Activated B cell treated with CpG ODN at 0.5 μM for 24 hours (primary cell): ENCODE measurements at regions not wholly inside any gene's neighbourhood (a gene's known extent, or its start where the extent isn't known, plus 50 kb on each side); places are given as distances from the start of the nearest gene placed in this dataset.

Experiments
- ATAC-seq: fragments of 200-7000 bp; cut with Tn5 transposase; one replicate; pipeline ENCODE4 v1.10.0; 2021; ENCODE audit warnings: low read depth, mild to moderate bottlenecking, moderate library complexity
- CTCF ChIA-PET: fragments of 350-600 bp; sonication (Branson Sonifier 250); formaldehyde crosslinking; loops from one replicate; lab custom pipeline; 2021; ENCODE audit warnings: antibody characterized with exemption; lab: Charles Lee
- POLR2A ChIA-PET: fragments of 350-600 bp; sonication (Branson Sonifier 250); formaldehyde crosslinking; loops from one replicate; lab custom pipeline; 2021; ENCODE audit warnings: antibody characterized with exemption; lab: Charles Lee
- DNase-seq: peaks from one replicate; pipeline ENCODE4 v3.0.0; 2022
- H3K27ac Mint-ChIP-seq: one replicate; pipeline ENCODE4 v1.8.0; 2020; ENCODE audit warnings: mixed read lengths
- H3K27me3 Mint-ChIP-seq: one replicate; pipeline ENCODE4 v1.8.0; 2021; ENCODE audit warnings: mixed read lengths
- H3K36me3 Mint-ChIP-seq: one replicate; pipeline ENCODE4 v1.8.0; 2021; ENCODE audit warnings: low read depth, mixed read lengths
- H3K4me1 Mint-ChIP-seq: one replicate; pipeline ENCODE4 v1.8.0; 2021; ENCODE audit warnings: mixed read lengths
- H3K4me3 Mint-ChIP-seq: one replicate; pipeline ENCODE4 v1.8.0; 2020; ENCODE audit warnings: mild to moderate bottlenecking, mixed read lengths
- H3K9me3 Mint-ChIP-seq: one replicate; pipeline ENCODE4 v1.8.0; 2020; ENCODE audit warnings: mixed read lengths
- intact Hi-C: fragments of 100-400 bp; cut with micrococcal nuclease; formaldehyde crosslinking; loops from one replicate; pipeline ENCODE4 v1.15.1; 2024
- TF ChIP-seq, protein P1 (sequence below): fragments of 200-600 bp; IDR thresholded peaks from one replicate; pipeline ENCODE4 v1.8.0; 2022; ENCODE audit warnings: antibody characterized with exemption, mild to moderate bottlenecking

DNA sequence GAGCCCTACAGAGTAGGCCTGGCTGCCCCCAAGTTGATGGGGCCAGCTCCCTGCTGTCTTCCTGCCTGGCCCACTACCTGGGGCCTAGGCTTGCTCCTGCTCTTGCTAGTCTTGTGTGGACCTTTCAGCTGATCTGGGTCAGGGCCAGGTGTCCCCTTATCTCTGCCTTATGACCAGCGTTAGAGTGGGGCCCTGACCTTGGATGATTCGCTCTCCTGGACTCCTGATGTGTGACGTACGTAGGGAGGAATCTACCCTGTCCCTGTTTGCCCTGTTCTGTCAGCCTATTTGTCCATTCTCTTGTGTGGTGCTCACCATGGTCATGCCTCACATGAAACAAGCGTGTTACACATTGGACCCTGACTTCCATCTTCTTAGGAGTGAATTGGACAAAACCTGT lies 571.8 kb downstream of the QKI start:
- H3K9me3 Mint-ChIP-seq, result no peaks in the 10 kb centered on the region
- no peak overlapping the region for H3K27ac Mint-ChIP-seq
- ATAC-seq (no peak), DNase-seq (no peak)
- H3K4me3 Mint-ChIP-seq, result no peak overlapping the region
- H3K36me3 Mint-ChIP-seq, result no peaks in the 10 kb centered on the region
- peaks cover 3% of the 10 kb centered on the region for H3K27me3 Mint-ChIP-seq
- TF ChIP-seq, protein P1, sequence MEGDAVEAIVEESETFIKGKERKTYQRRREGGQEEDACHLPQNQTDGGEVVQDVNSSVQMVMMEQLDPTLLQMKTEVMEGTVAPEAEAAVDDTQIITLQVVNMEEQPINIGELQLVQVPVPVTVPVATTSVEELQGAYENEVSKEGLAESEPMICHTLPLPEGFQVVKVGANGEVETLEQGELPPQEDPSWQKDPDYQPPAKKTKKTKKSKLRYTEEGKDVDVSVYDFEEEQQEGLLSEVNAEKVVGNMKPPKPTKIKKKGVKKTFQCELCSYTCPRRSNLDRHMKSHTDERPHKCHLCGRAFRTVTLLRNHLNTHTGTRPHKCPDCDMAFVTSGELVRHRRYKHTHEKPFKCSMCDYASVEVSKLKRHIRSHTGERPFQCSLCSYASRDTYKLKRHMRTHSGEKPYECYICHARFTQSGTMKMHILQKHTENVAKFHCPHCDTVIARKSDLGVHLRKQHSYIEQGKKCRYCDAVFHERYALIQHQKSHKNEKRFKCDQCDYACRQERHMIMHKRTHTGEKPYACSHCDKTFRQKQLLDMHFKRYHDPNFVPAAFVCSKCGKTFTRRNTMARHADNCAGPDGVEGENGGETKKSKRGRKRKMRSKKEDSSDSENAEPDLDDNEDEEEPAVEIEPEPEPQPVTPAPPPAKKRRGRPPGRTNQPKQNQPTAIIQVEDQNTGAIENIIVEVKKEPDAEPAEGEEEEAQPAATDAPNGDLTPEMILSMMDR, result no peak
- H3K4me1 Mint-ChIP-seq, result peaks cover 23% of the 10 kb centered on the region
- intact Hi-C loops, result no loop called here
- POLR2A ChIA-PET, result no interaction called here
- CTCF ChIA-PET, result no interaction called here

DNA sequence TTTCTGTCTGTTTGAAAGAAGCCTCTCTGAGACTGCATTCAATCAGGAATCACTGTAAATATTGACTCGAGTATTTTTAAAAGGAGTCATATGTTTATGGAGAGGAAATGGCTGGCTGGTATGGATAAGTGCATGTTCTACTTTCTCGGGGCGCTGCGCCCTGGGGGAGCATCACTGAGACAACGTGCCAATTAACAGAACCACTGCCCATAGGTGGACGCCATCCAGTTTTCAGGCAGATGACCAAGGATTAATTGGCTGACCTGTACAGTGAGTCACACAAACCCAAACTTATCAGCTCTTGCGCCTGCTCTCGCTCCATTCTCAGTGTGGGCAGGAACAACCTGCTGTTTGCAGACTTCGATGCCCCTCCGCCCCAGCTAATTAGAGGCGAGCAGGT lies 571.2 kb downstream of the QKI start:
- Mint-ChIP-seq H3K4me1 (peaks cover 23% of the 10 kb centered on the region), H3K27me3 (peaks cover 5% of the 10 kb centered on the region), H3K4me3 (no peak overlapping the region), H3K36me3 (no peaks in the 10 kb centered on the region), H3K9me3 (no peaks in the 10 kb centered on the region), H3K27ac (no peak overlapping the region)
- TF ChIP-seq, protein P1, result no peak
- DNase-seq, result no peak
- intact Hi-C loops, result no loop called here
- ChIA-PET POLR2A (no interaction called here), CTCF (no interaction called here)
- ATAC-seq, result no peak

DNA sequence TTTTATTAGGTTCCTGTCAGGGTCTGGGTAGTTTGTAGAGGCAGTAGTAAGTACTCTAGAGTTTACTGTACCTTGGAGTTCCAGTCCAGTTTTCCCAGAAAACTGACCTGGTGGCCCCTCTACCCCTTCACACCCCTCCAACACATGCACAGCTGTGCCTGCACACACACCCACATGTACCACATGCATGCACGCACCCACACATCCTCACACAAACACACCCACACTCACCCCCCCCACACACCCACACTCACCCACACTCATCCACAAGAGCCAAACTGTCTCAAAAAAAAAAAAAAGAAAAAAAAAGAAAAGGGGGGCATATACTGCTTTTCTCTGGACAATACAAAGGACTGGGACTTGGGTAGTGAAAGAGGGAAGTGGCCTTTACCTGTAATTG lies 570.5 kb downstream of the QKI start:
- H3K27ac Mint-ChIP-seq, result no peak overlapping the region
- peaks cover 5% of the 10 kb centered on the region for H3K27me3 Mint-ChIP-seq
- ChIA-PET POLR2A (no interaction called here), CTCF (no interaction called here)
- no peak for ATAC-seq
- TF ChIP-seq, protein P1, result no peak
- DNase-seq, result no peak
- intact Hi-C loops, result no loop called here
- peaks cover 23% of the 10 kb centered on the region for H3K4me1 Mint-ChIP-seq
- no peak overlapping the region for H3K4me3 Mint-ChIP-seq
- no peaks in the 10 kb centered on the region for H3K9me3 Mint-ChIP-seq
- H3K36me3 Mint-ChIP-seq, result no peaks in the 10 kb centered on the region

DNA sequence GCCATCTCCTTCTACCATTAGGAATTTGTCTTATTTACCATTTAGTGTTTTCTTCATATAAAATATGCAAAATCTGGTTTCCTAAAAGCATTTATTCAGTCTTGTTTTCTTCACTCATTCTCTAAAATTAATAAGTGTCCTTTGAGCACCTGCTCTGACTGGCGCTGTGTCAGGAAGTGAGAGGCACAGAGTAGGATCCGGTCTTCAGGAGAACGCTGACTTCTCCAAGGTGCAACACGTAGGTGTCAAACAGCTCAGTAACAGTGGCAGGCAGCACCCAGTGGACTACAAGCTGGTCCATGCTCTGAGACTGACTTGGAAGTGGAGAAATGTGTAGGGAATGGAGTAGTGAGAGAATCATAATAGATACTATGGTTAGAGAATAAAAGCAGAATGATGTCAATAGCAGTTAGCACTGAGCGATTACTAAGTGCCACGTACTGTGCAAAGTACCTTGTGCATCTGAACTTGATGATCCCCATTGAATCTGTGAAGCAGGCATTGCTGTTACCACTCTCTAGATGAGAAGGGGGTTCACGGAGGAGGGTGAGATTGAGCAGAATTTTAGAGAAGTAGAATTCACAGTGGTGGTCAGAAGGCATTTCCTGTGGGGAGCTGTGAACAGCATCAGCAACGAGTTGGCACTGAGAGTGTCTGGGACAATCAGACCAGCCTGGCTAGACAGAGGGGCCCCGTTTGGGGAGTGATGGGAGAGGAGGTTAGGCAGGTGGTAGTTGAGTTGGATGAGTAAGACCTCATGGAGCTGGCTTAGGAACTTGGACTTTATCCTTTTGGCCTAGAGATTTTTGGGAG lies 569.8 kb downstream of the QKI start:
- TF ChIP-seq, protein P1, result no peak
- DNase-seq (no peak), ATAC-seq (peak; percentile 18)
- H3K4me1 Mint-ChIP-seq, result peaks cover 23% of the 10 kb centered on the region
- no peak overlapping the region for H3K27ac Mint-ChIP-seq
- ChIA-PET POLR2A (no interaction called here), CTCF (no interaction called here)
- H3K36me3 Mint-ChIP-seq, result no peaks in the 10 kb centered on the region
- peaks cover 5% of the 10 kb centered on the region for H3K27me3 Mint-ChIP-seq
- no peaks in the 10 kb centered on the region for H3K9me3 Mint-ChIP-seq
- intact Hi-C loops, result no loop called here
- H3K4me3 Mint-ChIP-seq, result no peak overlapping the region

DNA sequence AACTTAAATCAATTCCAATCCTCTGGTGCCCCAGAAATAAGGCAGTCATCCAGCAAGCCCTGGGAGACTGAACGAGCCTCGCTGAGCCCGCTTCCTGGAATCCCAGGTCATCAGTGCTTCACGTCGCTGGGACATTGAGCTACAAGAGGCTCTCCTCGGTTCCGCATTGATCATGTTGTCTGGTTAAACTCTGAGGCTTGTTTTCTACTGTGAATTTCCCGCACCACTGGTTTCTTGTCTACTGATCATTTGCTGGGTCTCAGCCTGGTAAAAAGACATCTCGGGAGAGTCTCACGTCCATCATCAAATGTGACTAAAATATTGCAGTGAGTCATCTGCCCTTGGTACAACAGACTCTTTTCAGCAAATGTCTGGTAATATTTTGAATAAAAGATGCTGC lies 569.2 kb downstream of the QKI start:
- ATAC-seq, result no peak

More for the DNA sequence above, 569.2 kb downstream of the QKI start:
- peaks cover 5% of the 10 kb centered on the region for H3K9me3 Mint-ChIP-seq
- intact Hi-C loops, result no loop called here
- TF ChIP-seq, protein P1, result no peak
- H3K27me3 Mint-ChIP-seq, result peaks cover 5% of the 10 kb centered on the region
- H3K4me1 Mint-ChIP-seq, result peaks cover 22% of the 10 kb centered on the region
- no peak overlapping the region for H3K4me3 Mint-ChIP-seq
- H3K36me3 Mint-ChIP-seq, result no peaks in the 10 kb centered on the region
- DNase-seq, result no peak
- H3K27ac Mint-ChIP-seq, result no peak overlapping the region
- POLR2A ChIA-PET, result no interaction called here
- CTCF ChIA-PET, result no interaction called here
